Stimulated activated CD8-positive, alpha-beta memory T cell treated with anti-CD3 and anti-CD28 coated beads, Interleukin-12 subunit alpha, Interleukin-12 subunit beta, amount 100 ng/mL, for 1 hour (primary cell): ENCODE measurements at regions not wholly inside any gene's neighbourhood (a gene's known extent, or its start where the extent isn't known, plus 50 kb on each side); places are given as distances from the start of the nearest gene placed in this dataset.
"Not testable (repeated sequence)": the region's sequence is repeated elsewhere in the genome, so short reads cannot be mapped to it uniquely, and the experiment has no call there.

ENCODE experiments used
- DNase-seq: peaks from one replicate; pipeline ENCODE4 v3.0.0-alpha.2; 2020; ENCODE audit warnings: low read depth

- DNase-seq, result no peak
Observed at GRCh38 chr6:97347111-97347510, 64.1 kb upstream of the MMS22L start.

GRCh38 chr6:97361286-97361685 lies 78.3 kb upstream of the MMS22L start:
- DNase-seq, result no peak

- no peak for DNase-seq
Observed at GRCh38 chr6:97364327-97364726, 81.3 kb upstream of the MMS22L start.

- not testable (repeated sequence) for DNase-seq
Observed at GRCh38 chr6:97382071-97382470, 99.1 kb upstream of the MMS22L start.

GRCh38 chr6:97392735-97393134 lies 109.7 kb upstream of the MMS22L start:
- DNase-seq, result no peak

- DNase-seq, result peak; percentile 36
Observed at GRCh38 chr6:97394160-97394748, 111.2 kb upstream of the MMS22L start.

GRCh38 chr6:97396880-97397279 lies 113.9 kb upstream of the MMS22L start:
- DNase-seq, result no peak

GRCh38 chr6:97399208-97399607 lies 116.2 kb upstream of the MMS22L start:
- no peak for DNase-seq

- no peak for DNase-seq
Observed at GRCh38 chr6:97401533-97401932, 118.5 kb upstream of the MMS22L start.

- DNase-seq, result no peak
Observed at GRCh38 chr6:97405818-97406409, 122.9 kb upstream of the MMS22L start.

- no peak for DNase-seq
Observed at GRCh38 chr6:97406633-97407032, 123.6 kb upstream of the MMS22L start.

- DNase-seq, result no peak
Observed at GRCh38 chr6:97411610-97412009, 128.6 kb upstream of the MMS22L start.

GRCh38 chr6:97412511-97412910 lies 129.5 kb upstream of the MMS22L start:
- no peak for DNase-seq

GRCh38 chr6:97422171-97422570 lies 139.2 kb upstream of the MMS22L start:
- DNase-seq, result no peak

GRCh38 chr6:97423190-97423589 lies 140.2 kb upstream of the MMS22L start:
- no peak for DNase-seq

GRCh38 chr6:97427648-97428047 lies 144.6 kb upstream of the MMS22L start:
- DNase-seq, result no peak

- no peak for DNase-seq
Observed at GRCh38 chr6:97437087-97437486, 154.1 kb upstream of the MMS22L start.

- no peak for DNase-seq
Observed at GRCh38 chr6:97438011-97438671, 155.1 kb upstream of the MMS22L start.

- DNase-seq, result no peak
Observed at GRCh38 chr6:97440590-97441176, 157.7 kb upstream of the MMS22L start.

- no peak for DNase-seq
Observed at GRCh38 chr6:97443408-97444080, 160.5 kb upstream of the MMS22L start.

- DNase-seq, result no peak
Observed at GRCh38 chr6:97445407-97445806, 162.4 kb upstream of the MMS22L start.

GRCh38 chr6:97449444-97449966 lies 166.5 kb upstream of the MMS22L start:
- DNase-seq, result no peak

GRCh38 chr6:97450087-97450486 lies 167.1 kb upstream of the MMS22L start:
- no peak for DNase-seq
